ENCODE measurements at regions not wholly inside any gene's neighbourhood (a gene's known extent, or its start where the extent isn't known, plus 50 kb on each side); places are given as distances from the start of the nearest gene placed in this dataset.

DNA sequence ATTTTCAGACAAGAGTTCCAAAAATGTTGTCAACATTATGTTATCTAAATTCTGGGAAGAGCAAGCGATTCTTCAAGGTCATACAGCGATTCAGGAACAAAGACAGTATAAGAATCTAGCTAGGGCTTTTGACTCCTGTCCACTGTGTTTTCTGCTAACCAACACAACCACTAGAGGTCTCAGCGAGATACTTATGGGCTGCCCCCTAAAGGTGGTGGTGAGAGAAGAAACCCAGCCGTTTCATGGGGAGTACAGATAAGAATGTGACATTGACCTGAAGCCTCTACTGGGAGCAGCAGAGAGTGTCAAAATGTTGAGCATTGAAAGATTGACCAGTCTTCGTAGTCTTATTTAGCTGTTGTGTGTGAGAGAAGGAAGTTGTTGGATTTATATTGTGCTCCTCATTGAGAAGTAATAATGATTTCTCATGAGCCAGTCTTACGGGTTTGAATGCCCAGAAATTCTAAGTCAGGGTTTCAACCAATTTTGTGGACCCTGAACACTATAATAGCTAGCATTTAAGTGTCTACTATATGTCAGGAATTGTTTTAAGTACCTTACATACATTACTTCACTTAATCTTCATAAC is 168.3 kb downstream of the SPRY1 start:
- Mint-ChIP-seq H3K9me3 (no peaks in the 10 kb centered on the region), H3K27me3 (ENCODE audit: low read depth) (peaks cover 26% of the 10 kb centered on the region), H3K36me3 (ENCODE audit: low read depth) (no peaks in the 10 kb centered on the region), H3K4me3 (ENCODE audit: low read depth) (no peak overlapping the region), H3K27ac (no peak overlapping the region), H3K4me1 (ENCODE audit: low read depth) (peaks cover 9% of the 10 kb centered on the region)
- intact Hi-C loops (cut with micrococcal nuclease): loop anchor here (2.0 to 5.0 kb wide), 2 partner anchors 92 to 166 kb away; no protein-coding TSS in a partner anchor
- DNase-seq (ENCODE audit: low spot score): peak; percentile 36

DNA sequence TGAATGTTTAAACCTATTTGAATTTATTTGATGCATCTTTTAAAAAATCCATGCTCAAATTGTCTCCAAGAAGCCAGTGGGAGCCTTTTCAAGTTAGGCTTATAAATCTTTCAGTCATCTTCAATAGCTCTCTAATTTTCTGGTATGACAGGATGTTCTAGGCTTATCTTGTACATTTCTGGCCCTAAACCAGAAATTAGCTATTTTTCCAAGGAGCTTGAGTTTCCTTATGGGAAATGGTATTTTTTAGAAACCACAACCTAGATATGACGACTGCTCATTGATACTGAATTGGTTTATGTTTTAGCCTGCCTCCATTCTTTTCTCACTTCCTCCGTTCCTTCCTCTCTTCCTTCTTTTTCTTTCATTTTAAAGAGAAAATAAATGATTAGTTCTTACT is 172.3 kb downstream of the SPRY1 start:
- Mint-ChIP-seq H3K4me1 (ENCODE audit: low read depth) (peaks cover 7% of the 10 kb centered on the region), H3K36me3 (ENCODE audit: low read depth) (no peaks in the 10 kb centered on the region), H3K27ac (no peak overlapping the region), H3K9me3 (no peaks in the 10 kb centered on the region), H3K27me3 (ENCODE audit: low read depth) (peaks cover 26% of the 10 kb centered on the region), H3K4me3 (ENCODE audit: low read depth) (no peak overlapping the region)
- DNase-seq (ENCODE audit: low spot score): no peak
- intact Hi-C loops (cut with micrococcal nuclease): no loop called here

GRCh38 chr4:123569541-123569940 is 172.9 kb downstream of the SPRY1 start:
- no peak for DNase-seq (ENCODE audit: low spot score)
- Mint-ChIP-seq H3K27me3 (ENCODE audit: low read depth) (peaks cover 27% of the 10 kb centered on the region), H3K4me3 (ENCODE audit: low read depth) (no peak overlapping the region), H3K27ac (no peak overlapping the region), H3K4me1 (ENCODE audit: low read depth) (peaks cover 5% of the 10 kb centered on the region), H3K9me3 (no peaks in the 10 kb centered on the region), H3K36me3 (ENCODE audit: low read depth) (no peaks in the 10 kb centered on the region)
- intact Hi-C loops (cut with micrococcal nuclease): no loop called here

GRCh38 chr4:123573866-123574508 is 177.4 kb downstream of the SPRY1 start:
- Mint-ChIP-seq H3K27me3 (ENCODE audit: low read depth) (peaks cover 17% of the 10 kb centered on the region), H3K4me1 (ENCODE audit: low read depth) (peaks cover 2% of the 10 kb centered on the region), H3K4me3 (ENCODE audit: low read depth) (no peak overlapping the region), H3K36me3 (ENCODE audit: low read depth) (no peaks in the 10 kb centered on the region), H3K9me3 (no peaks in the 10 kb centered on the region), H3K27ac (no peak overlapping the region)
- intact Hi-C loops (cut with micrococcal nuclease): no loop called here
- no peak for DNase-seq (ENCODE audit: low spot score)

DNA sequence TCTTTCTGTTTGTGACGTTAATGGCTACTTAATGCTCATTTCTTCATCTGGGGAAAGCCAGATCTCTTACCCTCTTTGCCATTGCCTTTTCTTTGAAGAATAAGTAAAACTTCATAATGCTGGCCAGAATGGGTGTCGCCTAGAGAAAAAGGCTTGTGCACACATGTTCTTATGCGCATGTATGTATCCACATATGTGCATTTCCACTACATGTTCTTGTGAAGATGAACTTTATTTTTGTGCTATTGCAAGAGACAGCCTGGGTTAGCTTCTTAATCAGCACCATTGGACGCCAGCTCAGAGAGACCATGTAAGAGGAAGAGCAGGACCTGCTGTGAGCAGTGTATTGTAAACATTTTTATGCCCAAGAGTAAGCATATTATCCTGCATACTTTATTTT is 178.7 kb downstream of the SPRY1 start:
- no peak overlapping the region for H3K27ac Mint-ChIP-seq
- H3K4me1 Mint-ChIP-seq (ENCODE audit: low read depth): peaks cover 2% of the 10 kb centered on the region
- H3K27me3 Mint-ChIP-seq (ENCODE audit: low read depth): peaks cover 17% of the 10 kb centered on the region
- H3K4me3 Mint-ChIP-seq (ENCODE audit: low read depth): no peak overlapping the region
- intact Hi-C loops (cut with micrococcal nuclease): no loop called here
- peaks cover under 1% of the 10 kb centered on the region for H3K9me3 Mint-ChIP-seq
- DNase-seq (ENCODE audit: low spot score): no peak
- no peaks in the 10 kb centered on the region for H3K36me3 Mint-ChIP-seq (ENCODE audit: low read depth)

- intact Hi-C loops (cut with micrococcal nuclease): no loop called here
- Mint-ChIP-seq H3K9me3 (peaks cover 19% of the 10 kb centered on the region), H3K27me3 (ENCODE audit: low read depth) (peaks cover 13% of the 10 kb centered on the region), H3K36me3 (ENCODE audit: low read depth) (no peaks in the 10 kb centered on the region), H3K27ac (no peak overlapping the region), H3K4me1 (ENCODE audit: low read depth) (peaks cover 2% of the 10 kb centered on the region), H3K4me3 (ENCODE audit: low read depth) (no peak overlapping the region)
- no peak for DNase-seq (ENCODE audit: low spot score)
Observed at GRCh38 chr4:123577225-123577906, 180.8 kb downstream of the SPRY1 start.

GRCh38 chr4:123578276-123579029 is 181.9 kb downstream of the SPRY1 start:
- Mint-ChIP-seq H3K27me3 (ENCODE audit: low read depth) (peaks cover 9% of the 10 kb centered on the region), H3K27ac (no peak overlapping the region), H3K9me3 (peaks cover 19% of the 10 kb centered on the region), H3K4me3 (ENCODE audit: low read depth) (no peak overlapping the region), H3K4me1 (ENCODE audit: low read depth) (peaks cover 2% of the 10 kb centered on the region), H3K36me3 (ENCODE audit: low read depth) (no peaks in the 10 kb centered on the region)
- intact Hi-C loops (cut with micrococcal nuclease): no loop called here
- DNase-seq (ENCODE audit: low spot score): no peak

DNA sequence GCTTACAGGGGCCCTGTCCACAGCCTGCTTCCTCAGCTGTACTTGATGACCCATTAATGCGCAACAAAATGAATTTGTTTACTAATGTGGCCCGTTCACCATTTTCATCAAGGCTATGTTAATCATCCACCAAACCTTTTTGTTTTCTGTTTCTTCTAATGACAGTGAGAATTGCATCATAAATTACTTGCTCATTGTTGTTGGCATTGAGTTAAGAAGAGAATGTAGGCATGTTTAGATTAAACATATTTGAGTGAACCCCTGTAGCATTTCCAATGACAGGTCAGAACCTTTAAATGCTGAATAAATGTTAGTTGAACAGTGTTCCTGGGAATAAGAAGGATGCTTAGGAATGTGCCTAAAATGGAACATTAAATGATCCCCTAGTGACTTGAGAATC is 183.4 kb downstream of the SPRY1 start:
- Mint-ChIP-seq H3K27ac (no peak overlapping the region), H3K36me3 (ENCODE audit: low read depth) (no peaks in the 10 kb centered on the region), H3K27me3 (ENCODE audit: low read depth) (peaks cover 6% of the 10 kb centered on the region), H3K4me3 (ENCODE audit: low read depth) (no peak overlapping the region), H3K9me3 (peaks cover 19% of the 10 kb centered on the region), H3K4me1 (ENCODE audit: low read depth) (no peaks in the 10 kb centered on the region)
- intact Hi-C loops (cut with micrococcal nuclease): no loop called here
- no peak for DNase-seq (ENCODE audit: low spot score)

DNA sequence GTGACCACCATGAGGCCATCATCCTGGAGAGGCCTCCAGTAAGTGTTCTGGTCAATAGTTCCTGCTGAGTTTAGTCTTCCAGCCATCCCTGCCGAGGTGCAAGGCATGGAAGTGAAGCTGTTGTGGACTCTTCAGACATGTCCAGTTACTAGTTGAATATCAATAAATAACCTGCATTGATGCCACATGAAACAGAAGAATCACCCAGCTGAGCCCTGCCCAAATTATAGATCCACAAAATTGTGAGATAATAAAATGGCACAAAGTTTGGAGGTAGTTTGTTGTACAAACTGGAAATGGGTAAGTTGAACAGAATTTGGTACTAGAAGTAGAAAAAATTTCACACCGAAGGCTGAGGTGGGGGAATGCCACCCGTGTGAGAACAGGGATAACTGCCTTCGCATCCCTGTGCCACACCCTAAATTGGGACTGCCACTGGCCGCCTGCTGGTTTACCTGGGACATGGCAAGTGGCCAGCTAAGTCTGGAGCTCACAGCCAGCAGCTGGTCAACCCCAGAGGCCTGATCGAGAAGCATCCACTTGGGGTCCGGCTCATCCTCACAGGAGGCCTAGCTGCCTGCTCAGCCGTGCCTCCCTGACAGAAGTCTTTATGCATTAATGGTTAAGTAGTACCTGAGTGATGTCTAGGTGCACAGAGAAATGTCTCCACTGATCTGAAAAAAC is 184.5 kb downstream of the SPRY1 start:
- no peak overlapping the region for H3K27ac Mint-ChIP-seq
- peaks cover 8% of the 10 kb centered on the region for H3K27me3 Mint-ChIP-seq (ENCODE audit: low read depth)
- no peaks in the 10 kb centered on the region for H3K4me1 Mint-ChIP-seq (ENCODE audit: low read depth)
- DNase-seq (ENCODE audit: low spot score): no peak
- H3K36me3 Mint-ChIP-seq (ENCODE audit: low read depth): no peaks in the 10 kb centered on the region
- no peak overlapping the region for H3K4me3 Mint-ChIP-seq (ENCODE audit: low read depth)
- intact Hi-C loops (cut with micrococcal nuclease): no loop called here
- peaks cover 19% of the 10 kb centered on the region for H3K9me3 Mint-ChIP-seq

DNA sequence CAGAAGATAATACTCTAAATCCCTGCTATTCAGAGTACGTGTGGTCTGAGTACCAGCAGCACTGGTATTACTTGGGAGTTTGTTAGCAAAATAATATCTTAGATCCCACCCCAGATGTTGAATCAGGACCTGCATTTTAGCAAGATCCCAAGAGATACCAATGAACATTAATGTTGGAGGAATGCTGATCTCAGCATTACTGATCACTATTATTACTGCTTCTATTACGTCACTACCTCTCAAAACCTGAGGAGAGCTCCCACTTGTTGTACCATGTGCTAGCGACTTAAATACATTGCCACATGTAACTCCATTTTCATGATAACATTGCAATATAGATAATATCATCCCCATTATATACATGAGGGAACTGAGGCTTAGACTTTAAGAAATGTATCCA is 185.2 kb downstream of the SPRY1 start:
- no peak for DNase-seq (ENCODE audit: low spot score)
- intact Hi-C loops (cut with micrococcal nuclease): no loop called here
- Mint-ChIP-seq H3K27ac (no peak overlapping the region), H3K36me3 (ENCODE audit: low read depth) (no peaks in the 10 kb centered on the region), H3K4me1 (ENCODE audit: low read depth) (no peaks in the 10 kb centered on the region), H3K4me3 (ENCODE audit: low read depth) (no peak overlapping the region), H3K9me3 (peaks cover 19% of the 10 kb centered on the region), H3K27me3 (ENCODE audit: low read depth) (peaks cover 6% of the 10 kb centered on the region)

DNA sequence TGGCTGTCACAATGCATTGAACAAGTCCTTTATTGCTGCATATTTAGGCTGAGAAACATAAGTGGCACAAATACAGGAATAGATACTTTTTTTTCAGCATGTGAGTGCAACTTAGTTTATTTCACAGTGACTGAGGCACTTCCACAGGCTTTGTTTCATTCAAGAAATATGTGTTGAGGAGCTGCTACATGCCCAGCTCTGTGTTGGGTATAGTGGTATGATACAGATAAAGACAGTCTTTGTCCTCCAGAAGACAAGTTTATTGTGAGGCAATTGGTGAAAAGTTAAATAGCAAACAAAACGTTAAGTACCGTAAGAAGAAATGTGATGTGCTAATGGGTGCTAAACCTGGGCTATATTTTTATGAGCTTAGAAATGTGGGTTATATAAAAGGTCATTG is 186.4 kb downstream of the SPRY1 start:
- H3K36me3 Mint-ChIP-seq (ENCODE audit: low read depth): no peaks in the 10 kb centered on the region
- H3K27ac Mint-ChIP-seq: no peak overlapping the region
- H3K4me3 Mint-ChIP-seq (ENCODE audit: low read depth): no peak overlapping the region
- peaks cover 4% of the 10 kb centered on the region for H3K27me3 Mint-ChIP-seq (ENCODE audit: low read depth)
- DNase-seq (ENCODE audit: low spot score): no peak
- intact Hi-C loops (cut with micrococcal nuclease): no loop called here
- peaks cover 19% of the 10 kb centered on the region for H3K9me3 Mint-ChIP-seq
- H3K4me1 Mint-ChIP-seq (ENCODE audit: low read depth): no peaks in the 10 kb centered on the region

GRCh38 chr4:123585111-123585510 is 188.5 kb downstream of the SPRY1 start:
- intact Hi-C loops (cut with micrococcal nuclease): no loop called here
- Mint-ChIP-seq H3K4me3 (ENCODE audit: low read depth) (no peak overlapping the region), H3K27me3 (ENCODE audit: low read depth) (peaks cover 4% of the 10 kb centered on the region), H3K9me3 (peaks cover 19% of the 10 kb centered on the region), H3K27ac (no peak overlapping the region), H3K4me1 (ENCODE audit: low read depth) (peaks cover 6% of the 10 kb centered on the region), H3K36me3 (ENCODE audit: low read depth) (no peaks in the 10 kb centered on the region)
- no peak for DNase-seq (ENCODE audit: low spot score)

Data from activated T-helper 2 cell treated with anti-CD3 and anti-CD28 coated beads, Interferon-gamma antibody, Interleukin-2, Interleukin-4, amounts not matched to agents 10 μg/mL and 5 μg/mL and 100 μg/mL, durations not matched to agents 14 hours and 24 hours and 36 hours (primary cell).